GM21786 (cell line): ENCODE measurements at regions not wholly inside any gene's neighbourhood (a gene's known extent, or its start where the extent isn't known, plus 50 kb on each side); places are given as distances from the start of the nearest gene placed in this dataset.

ENCODE experiments used
- ATAC-seq: cut with Tn5 transposase; IDR thresholded peaks from one replicate; pipeline ENCODE4 v1.9.1; 2021; ENCODE audit not compliant: unreplicated experiment

DNA sequence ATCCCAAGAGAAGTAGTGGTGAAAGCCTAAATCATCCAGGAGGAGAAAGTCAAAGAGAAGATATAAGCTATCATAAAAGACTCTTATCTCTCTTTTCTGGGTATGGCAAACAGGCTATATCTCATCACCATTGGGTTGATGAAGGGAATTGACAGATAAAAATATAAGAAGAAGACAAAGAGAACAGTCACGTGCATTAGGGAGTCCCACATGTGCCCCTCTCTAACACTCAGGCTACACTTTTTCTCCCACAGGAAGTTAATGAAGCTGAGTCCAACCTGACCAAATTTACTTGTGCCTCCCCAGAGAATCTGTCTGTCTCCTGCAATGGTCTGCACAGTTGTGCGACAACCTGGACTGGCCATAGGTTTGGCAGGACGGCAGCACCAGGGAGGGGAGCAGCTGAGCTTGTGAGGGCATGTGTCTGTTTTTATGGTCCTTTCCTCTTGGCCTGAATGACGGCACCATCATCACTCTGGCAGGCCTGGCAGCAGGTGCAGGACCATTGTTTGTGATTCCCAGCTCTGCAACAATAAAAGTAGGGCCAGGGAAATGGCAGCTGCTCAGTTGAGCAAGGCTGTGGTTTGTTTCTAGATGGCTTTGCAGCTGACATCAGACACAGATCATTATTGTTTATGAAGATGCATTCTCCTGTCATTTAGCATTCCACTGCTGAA, 144.5 kb upstream of the MCHR2 start:
- ATAC-seq = no peak

- no peak for ATAC-seq
Measured at GRCh38 chr6:100137759-100138158, 143.7 kb upstream of the MCHR2 start.

DNA sequence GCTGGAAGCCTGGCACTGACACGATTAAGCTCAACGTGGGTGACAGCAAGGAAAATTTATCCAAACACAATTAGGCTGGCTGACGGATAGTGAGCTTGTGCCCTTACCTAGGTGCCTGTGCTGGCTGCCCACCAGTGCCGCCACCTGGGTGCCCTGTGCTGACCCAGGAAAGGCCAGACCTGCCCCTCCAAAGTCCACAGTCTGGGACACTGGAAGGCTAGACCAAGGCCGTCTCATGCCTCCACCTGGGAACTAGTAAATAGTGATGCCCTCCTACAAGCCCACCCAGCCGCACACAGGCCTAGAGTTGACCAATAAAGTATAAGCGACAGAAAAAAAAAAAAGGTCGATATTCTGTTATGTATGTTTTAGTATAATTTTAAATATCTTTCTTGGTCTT, 142.6 kb upstream of the MCHR2 start:
- no peak for ATAC-seq

DNA sequence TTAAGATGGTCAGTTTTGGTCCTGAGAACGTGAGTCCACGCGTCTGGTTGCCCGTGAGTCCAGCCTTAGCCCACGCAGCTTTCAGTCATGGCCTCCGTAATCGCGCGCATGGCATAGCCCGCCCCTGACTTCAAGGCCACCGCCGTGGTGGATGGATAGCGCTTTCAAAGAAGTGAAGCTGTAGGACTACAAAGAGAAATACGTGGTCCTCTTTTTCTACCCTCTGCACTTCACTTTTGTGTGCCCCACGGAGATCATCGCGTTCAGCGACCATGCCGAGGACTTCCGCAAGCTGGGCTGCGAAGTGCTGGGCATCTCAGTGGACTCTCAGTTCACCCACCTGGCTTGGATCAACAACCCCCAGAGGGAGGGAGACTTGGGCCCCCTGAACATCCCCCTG, 142.0 kb upstream of the MCHR2 start:
- no peak for ATAC-seq

DNA sequence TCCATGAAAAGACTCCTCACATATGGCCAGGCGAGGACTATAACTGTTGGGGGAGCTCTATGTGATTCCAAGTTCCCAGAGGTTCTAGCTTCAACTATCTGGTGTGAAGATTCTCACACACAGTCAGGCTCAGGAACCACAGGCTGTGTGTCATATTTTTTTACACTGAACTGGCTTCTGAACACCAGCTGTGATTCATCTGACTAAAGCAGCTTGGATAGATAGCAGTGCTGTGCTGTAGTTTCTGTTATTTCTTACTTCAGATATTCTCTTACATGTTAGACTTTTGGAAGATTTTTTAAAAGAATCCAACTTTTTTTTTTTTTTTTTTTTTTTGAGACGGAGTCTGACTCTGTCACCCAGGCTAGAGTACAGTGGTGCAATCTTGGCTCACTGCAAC, 140.7 kb upstream of the MCHR2 start:
- ATAC-seq = no peak

DNA sequence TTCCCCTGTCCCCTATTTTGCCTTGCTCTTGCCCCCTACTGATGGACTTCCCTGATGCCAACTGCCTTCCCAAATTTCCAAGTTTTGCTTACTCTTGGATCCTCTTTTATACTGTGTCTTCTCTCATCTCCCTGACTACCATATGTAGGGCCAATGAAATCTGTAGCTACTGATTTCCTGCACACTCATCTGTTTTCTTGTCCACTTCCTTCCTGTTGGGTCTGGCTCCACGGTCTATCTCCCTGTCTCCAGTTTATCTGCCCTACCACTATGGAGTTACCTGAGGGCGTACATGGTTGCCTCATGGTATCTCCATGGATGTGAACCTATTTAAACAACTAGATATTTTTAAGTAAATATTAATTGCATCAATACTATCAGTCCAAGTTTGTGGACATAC, 140.3 kb upstream of the MCHR2 start:
- ATAC-seq = no peak

- ATAC-seq = no peak
Measured at GRCh38 chr6:100132005-100132404, 138.0 kb upstream of the MCHR2 start.

- ATAC-seq = no peak
Measured at GRCh38 chr6:100130630-100131029, 136.6 kb upstream of the MCHR2 start.

GRCh38 chr6:100126790-100127484, 132.9 kb upstream of the MCHR2 start:
- peak; percentile 45 for ATAC-seq

GRCh38 chr6:100121854-100122609, 128.0 kb upstream of the MCHR2 start:
- no peak for ATAC-seq

GRCh38 chr6:100119261-100119660, 125.2 kb upstream of the MCHR2 start:
- ATAC-seq = no peak

GRCh38 chr6:100118301-100118700, 124.3 kb upstream of the MCHR2 start:
- ATAC-seq = no peak

GRCh38 chr6:100117680-100118079, 123.7 kb upstream of the MCHR2 start:
- ATAC-seq = no peak

DNA sequence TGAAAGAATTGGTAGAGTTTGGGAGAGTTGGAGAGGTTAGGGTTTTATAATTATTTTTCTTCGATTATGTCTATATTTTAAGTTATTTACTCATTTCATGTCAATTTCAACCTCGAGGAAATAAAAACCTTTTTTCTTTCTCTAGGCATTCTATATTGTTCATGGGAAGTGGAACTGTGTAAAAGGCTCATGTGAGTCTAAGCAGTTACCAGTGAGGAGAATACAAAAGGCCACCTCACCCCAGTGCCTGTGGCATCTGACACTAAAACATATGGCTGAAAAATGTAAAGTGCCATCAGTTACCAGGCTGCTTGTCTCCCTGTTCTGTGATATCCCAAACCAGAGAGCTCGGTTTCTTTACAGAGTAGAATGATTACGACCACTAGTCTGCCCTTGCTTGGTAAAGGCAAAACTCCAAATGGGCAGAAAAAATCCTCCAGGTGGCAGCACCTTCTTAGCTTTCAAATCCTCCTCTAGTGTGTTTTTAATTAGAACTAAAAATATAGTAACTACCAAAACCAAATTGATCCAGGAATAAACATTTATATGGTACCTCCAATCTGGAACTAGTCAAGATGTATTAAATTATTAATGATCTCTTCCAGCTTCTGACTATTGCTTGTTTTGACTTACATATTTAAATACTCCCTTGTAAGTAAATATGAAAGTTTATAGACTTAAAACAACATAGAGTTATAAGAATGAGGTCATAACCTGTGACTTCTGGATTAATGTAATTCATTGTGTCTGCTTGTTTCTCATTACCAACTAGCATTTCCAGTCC, 122.6 kb upstream of the MCHR2 start:
- peak; percentile 62 for ATAC-seq

DNA sequence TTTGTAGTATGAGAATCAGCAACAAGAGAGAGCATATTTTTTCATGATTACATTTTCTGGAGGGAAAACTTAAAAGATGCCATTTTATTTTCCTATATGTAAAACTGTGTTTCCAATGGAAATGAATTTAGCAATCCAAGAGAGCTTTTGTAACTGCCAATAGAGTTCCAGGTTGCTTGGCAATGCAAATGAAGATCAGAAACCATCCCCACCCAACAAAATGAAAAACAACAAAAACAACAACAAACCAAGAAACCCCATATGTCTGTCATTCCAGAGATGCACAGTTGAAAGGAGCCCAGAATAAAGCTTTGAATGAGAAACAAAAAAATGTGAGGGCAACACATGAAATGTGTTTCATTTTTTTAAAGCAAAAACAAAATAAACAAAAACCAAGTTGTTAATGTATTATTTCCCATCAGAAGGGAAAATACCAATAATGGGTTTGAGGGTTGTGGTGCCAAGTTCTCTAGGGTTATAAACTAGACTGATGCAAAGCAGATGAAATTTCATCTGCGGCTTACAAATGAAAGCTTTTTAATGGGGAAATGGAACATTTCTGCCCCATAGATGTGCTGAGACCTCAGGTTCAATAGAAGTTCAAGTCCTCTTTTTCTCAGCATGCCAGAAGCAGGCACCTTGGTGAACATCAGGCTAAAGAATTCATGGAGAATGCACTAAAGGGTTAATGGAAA, 121.5 kb upstream of the MCHR2 start:
- no peak for ATAC-seq

- ATAC-seq = no peak
Measured at GRCh38 chr6:100112855-100113508, 119.0 kb upstream of the MCHR2 start.

GRCh38 chr6:100105919-100106529, 112.0 kb upstream of the MCHR2 start:
- ATAC-seq = no peak

DNA sequence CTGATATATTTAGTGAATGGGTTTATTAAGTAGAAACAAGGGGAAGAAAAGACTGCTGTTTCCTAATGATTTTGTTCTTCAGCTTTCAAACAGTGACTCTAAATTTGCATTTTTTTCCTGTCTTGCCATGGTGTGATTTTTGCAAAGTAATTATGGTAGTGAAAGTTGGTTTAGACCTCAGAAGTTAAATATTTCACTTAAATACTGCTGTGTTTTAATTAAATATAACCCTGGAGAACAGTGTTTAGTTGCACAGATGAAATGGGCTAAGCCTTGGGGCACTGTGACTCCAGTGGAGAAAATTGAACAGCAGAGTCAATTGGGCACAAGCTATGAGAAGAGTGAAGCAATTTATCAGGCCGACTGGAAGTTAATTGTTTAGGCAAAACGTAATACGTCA, 111.1 kb upstream of the MCHR2 start:
- peak; percentile 57 for ATAC-seq

DNA sequence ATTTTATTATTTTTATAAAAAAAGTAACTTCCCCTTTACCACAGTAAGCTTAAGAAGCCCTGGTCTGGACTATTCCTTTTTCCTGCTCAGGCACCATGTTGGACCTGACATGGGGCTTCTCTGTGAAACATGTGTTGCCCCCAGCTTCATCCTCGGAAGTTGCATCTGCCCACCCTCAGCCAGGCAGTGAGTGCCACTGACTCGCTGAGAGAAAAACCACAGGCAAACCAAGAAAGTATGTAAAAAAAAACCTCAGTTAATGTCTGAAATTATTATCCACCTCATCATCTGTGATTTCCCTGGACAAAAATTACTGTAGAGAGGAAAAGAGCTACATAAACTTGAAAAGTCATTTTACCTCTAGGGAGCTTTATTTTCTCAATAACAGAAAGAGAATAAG, 109.9 kb upstream of the MCHR2 start:
- ATAC-seq = no peak

- ATAC-seq = no peak
Measured at GRCh38 chr6:100103194-100103593, 109.2 kb upstream of the MCHR2 start.
